ENCODE measurements at regions not wholly inside any gene's neighbourhood (a gene's known extent, or its start where the extent isn't known, plus 50 kb on each side); places are given as distances from the start of the nearest gene placed in this dataset.

DNA sequence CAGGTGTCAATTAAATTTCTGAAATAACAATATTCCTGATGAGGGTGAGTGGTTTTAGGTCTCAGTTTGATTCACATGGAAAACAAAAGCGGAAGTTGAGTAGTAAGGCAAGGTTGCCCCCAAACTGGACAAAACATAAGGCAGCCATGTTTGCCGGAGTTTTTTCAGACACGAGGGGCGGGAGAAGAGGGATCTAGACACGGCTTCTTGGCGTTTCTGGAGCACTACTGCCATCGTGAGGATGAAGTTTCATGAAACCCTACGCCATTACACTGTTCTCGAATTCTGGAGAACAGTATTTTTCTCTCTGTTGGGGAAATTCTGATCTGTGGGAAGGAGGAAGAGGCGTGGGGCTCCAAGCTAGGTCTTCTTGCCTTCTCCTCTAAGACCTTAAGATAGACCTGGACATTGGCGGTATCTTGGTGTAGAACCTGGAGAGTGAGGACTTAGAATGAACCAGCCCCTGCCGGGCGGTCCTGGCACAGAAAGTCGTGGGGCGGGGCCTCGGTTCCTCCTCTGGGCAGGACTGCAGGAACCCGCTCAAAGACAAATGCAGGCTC is 160.3 kb downstream of the OR13H1 start:
- no peak for DNase-seq

DNA sequence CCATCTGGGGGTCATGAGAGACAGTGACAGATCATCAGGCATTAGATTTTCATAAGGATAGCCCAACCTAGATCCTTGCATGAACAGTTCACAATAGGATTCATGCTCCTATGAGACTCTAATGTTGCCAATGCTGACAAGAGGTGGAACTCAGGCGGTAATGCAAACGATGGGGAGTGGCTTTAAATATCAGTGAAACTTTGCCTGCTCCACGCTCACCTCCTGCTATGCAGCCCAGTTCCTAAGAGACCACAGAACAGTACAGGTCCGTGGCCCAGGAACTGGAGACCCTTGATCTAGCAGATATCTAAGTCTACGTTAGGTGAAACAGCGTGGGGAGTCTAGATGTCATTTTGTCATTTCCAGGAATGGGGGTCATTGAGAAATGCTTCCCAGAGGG is 165.7 kb downstream of the OR13H1 start:
- no peak for DNase-seq

- no peak for DNase-seq
Observed at GRCh38 chrX:131711478-131711867, 167.6 kb downstream of the OR13H1 start.

DNA sequence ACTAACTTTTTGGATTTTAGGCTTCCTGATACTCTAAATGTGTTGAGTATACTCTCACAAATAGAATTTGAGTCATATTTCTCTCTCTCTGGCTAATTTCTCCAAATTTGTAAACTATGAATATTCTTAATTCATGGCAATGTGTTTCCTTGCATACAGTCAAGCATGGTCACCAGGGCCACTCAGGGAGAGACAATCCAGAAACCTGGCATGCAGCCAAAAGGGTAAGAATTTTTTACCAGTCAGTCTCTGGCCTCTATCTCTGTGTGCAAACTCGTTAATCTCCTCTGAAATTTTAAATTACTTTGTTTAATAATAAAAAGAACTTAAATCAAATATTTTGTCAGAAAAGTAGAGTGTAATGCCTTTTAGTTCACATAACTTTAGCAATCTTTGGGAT is 179.8 kb downstream of the OR13H1 start:
- no peak for DNase-seq

DNA sequence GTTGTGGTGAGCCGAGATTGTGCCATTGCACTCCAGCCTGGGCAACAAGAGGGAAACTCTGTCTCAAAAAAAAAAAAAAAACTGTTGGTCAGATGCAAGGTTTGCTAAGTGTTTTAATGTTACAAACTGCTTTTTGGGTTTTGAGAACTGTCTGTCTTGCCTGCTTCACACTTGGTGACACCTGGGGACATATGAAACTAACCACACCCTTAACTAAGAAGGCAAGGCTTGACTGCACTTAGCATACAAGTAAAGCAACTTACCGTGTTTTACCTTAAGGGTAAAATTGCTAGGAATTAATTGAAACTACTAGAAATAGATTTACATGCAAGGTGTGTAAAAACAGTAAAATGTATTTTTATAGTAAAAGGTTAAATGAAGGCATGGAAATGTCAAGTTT is 180.4 kb downstream of the OR13H1 start:
- no peak for DNase-seq

- DNase-seq: no peak
Observed at GRCh38 chrX:131725001-131725654, 181.3 kb downstream of the OR13H1 start.

DNA sequence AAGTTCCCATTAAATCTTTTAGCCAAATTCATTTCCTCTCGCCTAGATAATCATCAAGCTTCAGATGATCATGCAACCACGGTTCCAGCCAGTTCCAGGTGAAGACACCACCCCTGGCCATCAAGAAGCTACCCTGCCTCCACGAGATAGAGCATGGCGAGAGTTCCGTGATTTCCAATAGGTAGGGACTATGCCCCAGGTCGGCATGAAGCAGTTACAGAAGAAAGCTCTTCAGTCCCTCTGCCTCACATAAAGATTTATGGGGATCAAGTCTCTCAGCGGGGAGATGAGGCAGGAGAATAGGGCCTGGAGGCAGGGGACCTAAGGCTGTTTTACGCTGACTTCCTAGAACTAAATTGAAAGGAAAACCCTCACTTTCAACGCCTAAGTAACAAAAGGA is 183.9 kb downstream of the OR13H1 start:
- DNase-seq: no peak

DNA sequence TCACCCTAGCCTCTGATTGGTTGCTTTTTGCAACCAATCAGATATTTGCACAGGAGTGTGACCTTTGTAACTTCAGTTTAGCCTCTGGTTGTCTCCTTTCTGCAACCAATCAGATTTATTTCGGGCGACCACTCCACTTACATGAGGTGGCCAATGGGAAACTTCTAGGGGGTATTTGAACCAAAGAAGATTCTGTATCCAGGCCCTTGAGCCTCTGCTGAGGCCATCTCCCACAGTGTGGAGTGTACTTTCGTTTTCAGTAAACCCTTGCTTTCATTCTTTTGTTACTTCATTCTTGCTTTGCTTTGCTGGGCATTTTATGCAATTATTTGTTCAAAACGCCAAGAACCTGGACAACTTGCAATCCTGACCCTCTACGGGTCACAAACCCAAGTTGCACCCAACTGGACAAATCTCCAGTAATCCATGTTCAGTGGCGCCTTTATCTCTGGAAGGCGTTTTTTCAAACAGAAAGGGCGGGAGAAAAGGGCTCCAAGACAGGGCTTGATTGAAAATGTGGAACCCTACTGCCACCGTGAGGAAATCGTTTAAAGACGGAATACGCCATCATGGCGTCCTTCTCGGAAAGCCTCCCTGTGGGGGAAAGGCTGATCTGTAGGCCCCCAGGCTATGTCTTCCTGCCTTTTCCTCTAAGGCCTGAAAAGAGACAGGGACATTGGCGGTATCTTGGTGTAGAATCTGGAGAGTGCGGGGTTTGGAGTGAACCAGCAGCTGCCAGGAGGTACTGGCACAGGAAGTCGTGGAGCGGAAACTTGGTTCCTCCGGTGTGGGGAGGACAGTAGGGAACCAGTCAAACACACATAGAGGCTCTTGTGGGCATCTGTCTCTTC is 184.6 kb downstream of the OR13H1 start:
- DNase-seq: peak; percentile 15

GRCh38 chrX:131729295-131729694 is 185.4 kb downstream of the OR13H1 start:
- no peak for DNase-seq

DNA sequence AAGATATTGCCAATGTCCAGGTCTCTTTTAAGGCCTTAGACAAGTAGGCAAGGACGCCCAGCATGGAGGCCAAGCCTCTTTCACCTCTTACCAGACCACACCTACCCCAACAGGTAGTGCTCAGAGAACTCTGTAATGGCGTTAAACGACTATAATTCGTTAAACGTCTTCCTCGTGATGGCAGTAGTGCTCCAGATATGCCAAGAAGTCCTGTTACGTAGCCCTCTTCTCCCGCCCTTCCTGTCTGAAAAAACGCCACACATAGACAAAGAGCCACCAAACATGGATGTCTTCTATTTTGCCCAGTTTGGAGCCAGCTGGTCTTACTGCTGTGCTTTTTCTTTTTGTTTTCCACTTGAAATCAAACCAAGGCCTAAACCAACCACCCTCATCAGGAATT is 190.7 kb downstream of the OR13H1 start:
- no peak for DNase-seq

DNA sequence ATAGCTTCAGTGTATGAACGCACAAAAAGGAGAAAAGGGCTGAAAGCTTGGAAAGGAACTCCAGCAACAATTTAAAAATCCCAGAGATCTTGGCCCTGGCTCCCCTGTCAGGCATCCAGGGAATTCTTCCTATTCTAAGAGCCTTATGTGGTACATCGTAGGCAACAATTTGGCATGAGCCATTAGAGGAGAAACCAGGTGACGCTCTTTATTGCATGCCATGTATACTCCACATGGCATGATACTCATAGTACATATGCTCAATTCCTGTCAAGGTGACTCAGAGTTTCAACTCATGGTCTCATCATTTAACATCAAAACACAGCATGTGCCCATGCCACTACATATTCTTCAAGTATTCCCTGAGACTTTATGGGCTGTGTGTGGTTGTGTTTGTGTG is 191.3 kb downstream of the OR13H1 start:
- DNase-seq: no peak

DNA sequence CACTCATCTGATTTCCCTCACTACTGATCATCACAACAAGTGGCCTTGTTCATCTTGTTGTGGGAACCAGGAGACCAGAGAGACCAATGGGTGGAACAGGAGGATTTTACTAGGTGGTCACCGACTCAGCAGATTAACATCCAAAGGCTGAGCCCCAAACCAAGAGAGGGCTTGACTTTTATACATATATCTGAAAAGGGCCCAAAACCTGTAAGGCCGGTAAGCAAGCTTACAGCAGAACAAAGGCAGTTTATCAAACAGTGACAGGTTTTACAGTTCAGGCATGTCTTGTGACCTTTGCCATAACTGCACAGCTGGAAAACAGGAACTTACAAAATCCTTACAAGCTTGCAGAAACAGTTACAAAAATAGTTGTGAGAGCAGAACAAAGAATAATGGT is 195.9 kb downstream of the OR13H1 start:
- DNase-seq: no peak

- DNase-seq: no peak
Observed at GRCh38 chrX:131741103-131741581, 197.3 kb downstream of the OR13H1 start.

DNA sequence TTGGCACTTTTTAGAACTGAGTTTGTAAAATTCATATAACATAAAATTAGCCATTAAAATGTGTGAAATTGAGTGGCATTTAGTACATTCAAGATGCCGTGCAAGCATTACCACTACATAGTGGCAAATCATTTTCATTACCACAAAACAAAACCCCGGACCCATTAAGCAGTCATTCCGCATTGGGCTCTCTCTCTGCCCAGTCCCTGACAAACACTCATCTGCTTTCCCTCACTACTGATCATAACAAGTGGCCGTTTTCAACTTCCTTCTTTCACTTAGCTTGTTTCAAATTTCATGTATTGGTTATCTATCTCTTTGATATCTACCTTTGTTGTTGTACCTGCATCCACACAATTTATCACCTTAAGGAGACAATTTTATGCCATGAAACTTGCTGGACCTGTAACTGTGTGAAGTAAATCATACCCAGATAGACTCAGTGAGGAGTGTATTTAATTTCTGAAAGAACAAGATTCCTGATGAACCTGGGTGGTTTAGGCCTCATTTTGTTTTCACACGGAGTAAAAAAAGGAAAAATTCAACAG is 202.1 kb downstream of the OR13H1 start:
- DNase-seq: no peak

- DNase-seq: peak; percentile 5
Observed at GRCh38 chrX:131746491-131746968, 202.7 kb downstream of the OR13H1 start.

GRCh38 chrX:131747173-131747572 is 203.3 kb downstream of the OR13H1 start:
- DNase-seq: peak; percentile 24

GRCh38 chrX:131752493-131753198 is 208.8 kb downstream of the OR13H1 start:
- no peak for DNase-seq

GRCh38 chrX:131762802-131763234 is 218.9 kb downstream of the OR13H1 start:
- DNase-seq: no peak

- no peak for DNase-seq
Observed at GRCh38 chrX:131763674-131764073, 219.8 kb downstream of the OR13H1 start.

DNA sequence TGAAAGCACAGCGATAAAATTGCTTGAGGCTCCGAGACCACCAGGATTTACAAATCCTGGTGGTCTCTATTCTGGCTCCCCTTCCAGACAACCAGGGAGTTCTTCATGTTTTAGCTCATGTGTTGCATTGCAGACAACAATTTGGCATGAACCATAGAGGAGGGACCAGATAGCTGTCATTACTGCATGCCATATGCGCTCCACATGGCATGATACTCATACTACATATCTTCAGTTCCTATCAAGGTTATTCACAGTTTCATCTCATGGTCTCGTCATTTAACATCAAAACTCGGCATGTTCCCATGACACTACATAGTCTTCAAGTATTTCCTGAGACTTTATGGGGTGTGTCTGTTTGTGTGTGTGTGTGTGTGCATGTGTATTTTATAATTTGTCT is 220.3 kb downstream of the OR13H1 start:
- no peak for DNase-seq

GRCh38 chrX:131778269-131779218 is 234.7 kb downstream of the OR13H1 start:
- no peak for DNase-seq

GRCh38 chrX:131779306-131779705 is 235.4 kb downstream of the OR13H1 start:
- DNase-seq: no peak

Measured in NCI-H2081 treated with DMSO at 0.1 percent for 48 hours (cell line).